HCT116 (cell line): ENCODE measurements at regions not wholly inside any gene's neighbourhood (a gene's known extent, or its start where the extent isn't known, plus 50 kb on each side); places are given as distances from the start of the nearest gene placed in this dataset.

ENCODE experiments used
- CEBPB ChIP-seq: IDR thresholded peaks from 2 replicates; pipeline ENCODE4 v1.6.1; 2012; ENCODE audit warnings: low read depth
- EZH2 ChIP-seq: fragments of 200-600 bp; sonication (generic); IDR thresholded peaks from 2 replicates; pipeline ENCODE4 v1.6.1; 2017; ENCODE audit warnings: antibody characterized with exemption, mixed run types
- EZH2phosphoT487 ChIP-seq: fragments of 200-600 bp; IDR thresholded peaks from 2 replicates; pipeline ENCODE4 v1.6.1; 2018; ENCODE audit warnings: antibody characterized with exemption, borderline replicate concordance
- JUND ChIP-seq: IDR thresholded peaks from 2 replicates; pipeline ENCODE4 v1.6.1; 2012
- POLR2A ChIP-seq: IDR thresholded peaks from 2 replicates; pipeline ENCODE4 v1.7.0; 2011; ENCODE audit warnings: borderline replicate concordance; ENCODE audit not compliant: insufficient read depth, insufficient read length; ENCODE audit errors: extremely low read depth
- POLR2AphosphoS5 ChIP-seq: IDR thresholded peaks from 2 replicates; pipeline ENCODE4 v1.6.1; 2011; ENCODE audit warnings: mild to moderate bottlenecking, low read depth, low read length, moderate library complexity
- RAD21 ChIP-seq: IDR thresholded peaks from 2 replicates; pipeline ENCODE4 v1.6.1; 2012; ENCODE audit warnings: low read depth, mild to moderate bottlenecking
- SIN3A ChIP-seq: IDR thresholded peaks from 2 replicates; pipeline ENCODE4 v1.6.1; 2012; ENCODE audit warnings: low read depth
- SP1 ChIP-seq: IDR thresholded peaks from 2 replicates; pipeline ENCODE4 v1.6.1; 2012; ENCODE audit warnings: low read depth
- SRF ChIP-seq: IDR thresholded peaks from 2 replicates; pipeline ENCODE4 v1.6.1; 2012; ENCODE audit warnings: low read depth
- YY1 ChIP-seq: IDR thresholded peaks from 2 replicates; pipeline ENCODE4 v1.6.1; 2011; ENCODE audit warnings: low read length, low read depth, moderate library complexity, mild to moderate bottlenecking; ENCODE audit not compliant: insufficient replicate concordance; ENCODE audit errors: extremely low read depth
- TF ChIP-seq, protein P1 (sequence below), 3 experiments: fragments of 200-600 bp in 1 of 3; sonication (generic) in 1 of 3; IDR thresholded peaks in 2 of 3; conservative IDR thresholded peaks in 1 of 3; 2 replicates each; pipeline ENCODE4 v1.5.1; 2012 to 2017; ENCODE audit warnings: low read depth in 2 of 3, low read length in 2 of 3, antibody characterized with exemption in 1 of 3, borderline replicate concordance in 1 of 3, control low read depth in 1 of 3, mild to moderate bottlenecking in 1 of 3, mixed read lengths in 1 of 3, mixed run types in 1 of 3, moderate library complexity in 1 of 3; ENCODE audit not compliant: insufficient read depth in 1 of 3
- TF ChIP-seq, protein P2 (sequence below): IDR thresholded peaks from 2 replicates; pipeline ENCODE4 v1.6.1; 2012
- TF ChIP-seq, protein P3 (sequence below): IDR thresholded peaks from 2 replicates; pipeline ENCODE4 v1.6.1; 2012; ENCODE audit warnings: low read depth

DNA sequence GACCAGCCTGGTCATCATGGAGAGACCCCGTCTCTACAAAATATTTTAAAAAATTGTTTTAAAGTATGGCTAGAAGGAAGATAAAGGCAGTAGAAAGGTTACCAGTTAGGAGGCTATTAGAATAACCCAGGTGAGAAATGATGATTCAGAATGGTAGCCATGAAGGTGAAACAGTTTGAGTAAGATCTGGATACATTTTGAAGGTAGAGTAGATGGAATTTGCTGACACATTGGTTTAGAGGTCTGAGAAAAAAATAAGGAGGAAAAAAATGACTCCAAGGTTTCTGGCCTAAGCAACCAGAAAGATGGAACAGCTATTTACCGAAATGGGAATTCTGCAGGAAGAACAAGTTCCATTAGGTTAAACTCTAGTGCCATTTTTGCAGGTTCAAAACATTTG is 167.9 kb upstream of the TAB2 start:
- TF ChIP-seq POLR2AphosphoS5, result no peak
- no peak for TF ChIP-seq RAD21
- TF ChIP-seq POLR2A, result no peak
- TF ChIP-seq, protein P1, sequence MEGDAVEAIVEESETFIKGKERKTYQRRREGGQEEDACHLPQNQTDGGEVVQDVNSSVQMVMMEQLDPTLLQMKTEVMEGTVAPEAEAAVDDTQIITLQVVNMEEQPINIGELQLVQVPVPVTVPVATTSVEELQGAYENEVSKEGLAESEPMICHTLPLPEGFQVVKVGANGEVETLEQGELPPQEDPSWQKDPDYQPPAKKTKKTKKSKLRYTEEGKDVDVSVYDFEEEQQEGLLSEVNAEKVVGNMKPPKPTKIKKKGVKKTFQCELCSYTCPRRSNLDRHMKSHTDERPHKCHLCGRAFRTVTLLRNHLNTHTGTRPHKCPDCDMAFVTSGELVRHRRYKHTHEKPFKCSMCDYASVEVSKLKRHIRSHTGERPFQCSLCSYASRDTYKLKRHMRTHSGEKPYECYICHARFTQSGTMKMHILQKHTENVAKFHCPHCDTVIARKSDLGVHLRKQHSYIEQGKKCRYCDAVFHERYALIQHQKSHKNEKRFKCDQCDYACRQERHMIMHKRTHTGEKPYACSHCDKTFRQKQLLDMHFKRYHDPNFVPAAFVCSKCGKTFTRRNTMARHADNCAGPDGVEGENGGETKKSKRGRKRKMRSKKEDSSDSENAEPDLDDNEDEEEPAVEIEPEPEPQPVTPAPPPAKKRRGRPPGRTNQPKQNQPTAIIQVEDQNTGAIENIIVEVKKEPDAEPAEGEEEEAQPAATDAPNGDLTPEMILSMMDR (IDR thresholded peaks at IDR 0.05 in 2 of 3, conservative IDR thresholded peaks at IDR 0.05 in 1 of 3; ENCODE audit: borderline replicate concordance in 1 of 3, insufficient read depth in 1 of 3, low read depth in 2 of 3, low read length in 2 of 3), result no peak
- TF ChIP-seq, protein P2, sequence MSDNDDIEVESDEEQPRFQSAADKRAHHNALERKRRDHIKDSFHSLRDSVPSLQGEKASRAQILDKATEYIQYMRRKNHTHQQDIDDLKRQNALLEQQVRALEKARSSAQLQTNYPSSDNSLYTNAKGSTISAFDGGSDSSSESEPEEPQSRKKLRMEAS, result no peak
- no peak for TF ChIP-seq SIN3A
- TF ChIP-seq, protein P3, sequence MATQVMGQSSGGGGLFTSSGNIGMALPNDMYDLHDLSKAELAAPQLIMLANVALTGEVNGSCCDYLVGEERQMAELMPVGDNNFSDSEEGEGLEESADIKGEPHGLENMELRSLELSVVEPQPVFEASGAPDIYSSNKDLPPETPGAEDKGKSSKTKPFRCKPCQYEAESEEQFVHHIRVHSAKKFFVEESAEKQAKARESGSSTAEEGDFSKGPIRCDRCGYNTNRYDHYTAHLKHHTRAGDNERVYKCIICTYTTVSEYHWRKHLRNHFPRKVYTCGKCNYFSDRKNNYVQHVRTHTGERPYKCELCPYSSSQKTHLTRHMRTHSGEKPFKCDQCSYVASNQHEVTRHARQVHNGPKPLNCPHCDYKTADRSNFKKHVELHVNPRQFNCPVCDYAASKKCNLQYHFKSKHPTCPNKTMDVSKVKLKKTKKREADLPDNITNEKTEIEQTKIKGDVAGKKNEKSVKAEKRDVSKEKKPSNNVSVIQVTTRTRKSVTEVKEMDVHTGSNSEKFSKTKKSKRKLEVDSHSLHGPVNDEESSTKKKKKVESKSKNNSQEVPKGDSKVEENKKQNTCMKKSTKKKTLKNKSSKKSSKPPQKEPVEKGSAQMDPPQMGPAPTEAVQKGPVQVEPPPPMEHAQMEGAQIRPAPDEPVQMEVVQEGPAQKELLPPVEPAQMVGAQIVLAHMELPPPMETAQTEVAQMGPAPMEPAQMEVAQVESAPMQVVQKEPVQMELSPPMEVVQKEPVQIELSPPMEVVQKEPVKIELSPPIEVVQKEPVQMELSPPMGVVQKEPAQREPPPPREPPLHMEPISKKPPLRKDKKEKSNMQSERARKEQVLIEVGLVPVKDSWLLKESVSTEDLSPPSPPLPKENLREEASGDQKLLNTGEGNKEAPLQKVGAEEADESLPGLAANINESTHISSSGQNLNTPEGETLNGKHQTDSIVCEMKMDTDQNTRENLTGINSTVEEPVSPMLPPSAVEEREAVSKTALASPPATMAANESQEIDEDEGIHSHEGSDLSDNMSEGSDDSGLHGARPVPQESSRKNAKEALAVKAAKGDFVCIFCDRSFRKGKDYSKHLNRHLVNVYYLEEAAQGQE, result no peak
- no peak for TF ChIP-seq SP1
- no peak for TF ChIP-seq EZH2
- no peak for TF ChIP-seq CEBPB
- TF ChIP-seq YY1, result no peak
- TF ChIP-seq SRF, result no peak
- no peak for TF ChIP-seq JUND
- no peak for TF ChIP-seq EZH2phosphoT487
